ENCODE measurements at regions not wholly inside any gene's neighbourhood (a gene's known extent, or its start where the extent isn't known, plus 50 kb on each side); places are given as distances from the start of the nearest gene placed in this dataset.
A peak's percentile ranks its signal among the peaks of the same experiment; 100 is the strongest.

DNA sequence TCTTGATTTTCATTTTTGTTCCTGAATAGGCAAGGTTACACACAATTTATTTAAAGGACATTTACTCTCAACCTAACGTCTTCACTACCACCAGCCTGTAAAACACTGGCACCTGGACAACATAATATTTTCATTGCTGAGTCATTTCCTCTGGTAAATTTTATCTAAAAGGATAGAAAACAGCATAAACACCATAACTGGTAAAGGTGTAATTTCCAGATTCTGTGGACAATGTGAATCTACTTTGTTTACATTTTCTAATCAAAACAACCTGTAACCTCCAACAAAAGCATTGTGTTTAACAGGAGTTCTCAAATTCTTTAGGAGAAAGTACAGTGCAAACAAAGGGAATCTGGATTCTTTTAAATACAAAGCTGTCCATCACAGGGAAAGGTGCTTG, 472.0 kb upstream of the AKR1E2 start:
- intact Hi-C loops (cut with micrococcal nuclease) (loop anchor here (1.0 to 10.0 kb wide), 15 partner anchors 18 to 1159 kb away; no protein-coding TSS in a partner anchor), dilution Hi-C loops (cut with MboI; ENCODE audit: extremely low pct_ligation_motif_present, low sequenced_read_pairs) (no loop called here)
- peaks cover 46% of the 10 kb centered on the region for H3K4me1 ChIP-seq (ENCODE audit: control insufficient read depth, extremely low read depth, insufficient read depth, low read length)
- H2AFZ ChIP-seq (ENCODE audit: low read depth, low read length) = no peak overlapping the region
- no peak overlapping the region for H3K4me3 ChIP-seq (replicated peaks in 1 of 3; ENCODE audit: insufficient read depth in 1 of 3, low read depth in 1 of 3, low read length in 3 of 3)
- H3K9me1 ChIP-seq (replicated peaks; ENCODE audit: control insufficient read depth, extremely low read depth, insufficient read depth, low read length) = no peaks in the 10 kb centered on the region
- H3K27ac ChIP-seq (ENCODE audit: insufficient read depth, low read depth, low read length) = peak overlapping the region; percentile 94
- FAIRE-seq = peak; percentile 69
- no peaks in the 10 kb centered on the region for H4K20me1 ChIP-seq (replicated peaks; ENCODE audit: control insufficient read depth, extremely low read depth, insufficient read depth, low read length)
- ChIA-PET CTCF (interaction anchor here (1.2 to 1.4 kb wide), 3 partner anchors 9 to 126 kb away, joined by 3 to 4 read pairs (median 3); no protein-coding TSS in a partner anchor), POLR2A (no interaction called here)
- peak; percentile 30 for TF ChIP-seq POLR2AphosphoS5 (IDR thresholded peaks at IDR 0.05; ENCODE audit: insufficient read depth, low read depth, low read length)
- no peak for TF ChIP-seq EZH2 (IDR thresholded peaks at IDR 0.05; ENCODE audit: borderline replicate concordance, low read depth, low read length, severe bottlenecking)
- peak; percentile 52 for TF ChIP-seq FOS (IDR thresholded peaks at IDR 0.05; ENCODE audit: borderline replicate concordance, insufficient read depth, low read length)
- TF ChIP-seq CTCF (IDR thresholded peaks at IDR 0.05; ENCODE audit: extremely low read depth in 1 of 2, insufficient read depth in 1 of 2, low read depth in 1 of 2, low read length in 2 of 2) = no peak
- TF ChIP-seq JUN (IDR thresholded peaks at IDR 0.05; ENCODE audit: borderline replicate concordance, insufficient read depth, insufficient read length, low read depth) = peak; percentile 87
- TF ChIP-seq GATA2 (IDR thresholded peaks at IDR 0.05; ENCODE audit: insufficient read depth, insufficient read length, low read depth, low read length) = peak; percentile 46
- TF ChIP-seq MYC (IDR thresholded peaks at IDR 0.05; ENCODE audit: low read depth, low read length) = no peak
- TF ChIP-seq, protein P1, sequence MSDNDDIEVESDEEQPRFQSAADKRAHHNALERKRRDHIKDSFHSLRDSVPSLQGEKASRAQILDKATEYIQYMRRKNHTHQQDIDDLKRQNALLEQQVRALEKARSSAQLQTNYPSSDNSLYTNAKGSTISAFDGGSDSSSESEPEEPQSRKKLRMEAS (IDR thresholded peaks at IDR 0.05; ENCODE audit: insufficient read depth, insufficient read length) = no peak
- TF ChIP-seq POLR2A (IDR thresholded peaks at IDR 0.05; ENCODE audit: low read depth, low read length) = no peak
- no peaks in the 10 kb centered on the region for H3K27me3 ChIP-seq (ENCODE audit: control insufficient read depth in 2 of 2, insufficient read depth in 2 of 2, low read length in 2 of 2)
- H3K79me2 ChIP-seq (ENCODE audit: control insufficient read depth, insufficient read depth, low read length) = no peaks in the 10 kb centered on the region
- BruUV-seq (replicated peaks) = no TSS peak
- peak overlapping the region; percentile 77 for H3K9ac ChIP-seq (replicated peaks; ENCODE audit: extremely low read depth, insufficient read depth, low read length)
- DNase-seq (ENCODE audit: low read depth, low spot score) = peak; percentile 96
- no peaks in the 10 kb centered on the region for H3K36me3 ChIP-seq (ENCODE audit: control insufficient read depth in 2 of 2, extremely low read depth in 1 of 2, insufficient read depth in 2 of 2, low read length in 2 of 2)
- peak overlapping the region; percentile 56 for H3K4me2 ChIP-seq (ENCODE audit: insufficient read depth, low read length)
- no peaks in the 10 kb centered on the region for H3K9me3 ChIP-seq (replicated peaks; ENCODE audit: control insufficient read depth, insufficient read depth, low read length)
